ENCODE measurements at regions not wholly inside any gene's neighbourhood (a gene's known extent, or its start where the extent isn't known, plus 50 kb on each side); places are given as distances from the start of the nearest gene placed in this dataset.

DNA sequence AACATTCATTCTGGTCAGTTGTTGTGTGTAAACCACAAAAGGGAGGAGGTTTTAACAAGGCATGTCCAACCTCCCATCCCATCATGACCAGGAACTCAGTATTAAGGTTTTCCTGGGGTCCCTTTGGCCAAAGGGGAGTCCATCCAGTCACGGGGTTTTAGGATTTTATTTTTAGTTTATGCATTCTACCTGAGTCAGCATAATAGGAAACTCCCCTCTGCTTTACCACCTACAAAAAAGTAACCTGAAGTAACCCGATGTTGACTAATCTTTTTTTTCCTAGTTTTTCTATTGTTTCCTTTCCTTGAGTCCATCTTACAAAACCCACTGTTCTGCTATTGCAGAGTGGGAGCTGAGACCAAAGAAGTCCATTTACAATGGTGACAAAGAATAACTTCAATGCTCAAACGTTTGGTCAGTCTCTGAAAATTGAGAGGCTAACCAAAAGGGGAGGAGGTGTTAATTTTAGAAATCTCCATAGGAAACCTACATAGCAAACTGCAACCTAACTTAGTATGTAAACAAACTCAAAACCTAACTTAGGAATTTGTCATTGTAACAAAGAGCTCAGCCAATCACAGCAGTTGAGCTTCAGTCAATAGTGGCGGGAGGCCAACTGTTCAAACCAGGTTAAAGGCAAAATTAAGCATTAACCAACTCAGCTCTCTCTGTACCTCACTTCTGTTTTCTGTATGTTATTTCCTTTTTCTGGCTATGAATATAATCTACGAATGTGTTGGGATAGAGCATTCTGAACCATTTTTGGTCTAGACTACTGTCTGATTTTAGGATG, 1954.1 kb downstream of the PCDH9 start (continued):
- TF ChIP-seq, protein P1, sequence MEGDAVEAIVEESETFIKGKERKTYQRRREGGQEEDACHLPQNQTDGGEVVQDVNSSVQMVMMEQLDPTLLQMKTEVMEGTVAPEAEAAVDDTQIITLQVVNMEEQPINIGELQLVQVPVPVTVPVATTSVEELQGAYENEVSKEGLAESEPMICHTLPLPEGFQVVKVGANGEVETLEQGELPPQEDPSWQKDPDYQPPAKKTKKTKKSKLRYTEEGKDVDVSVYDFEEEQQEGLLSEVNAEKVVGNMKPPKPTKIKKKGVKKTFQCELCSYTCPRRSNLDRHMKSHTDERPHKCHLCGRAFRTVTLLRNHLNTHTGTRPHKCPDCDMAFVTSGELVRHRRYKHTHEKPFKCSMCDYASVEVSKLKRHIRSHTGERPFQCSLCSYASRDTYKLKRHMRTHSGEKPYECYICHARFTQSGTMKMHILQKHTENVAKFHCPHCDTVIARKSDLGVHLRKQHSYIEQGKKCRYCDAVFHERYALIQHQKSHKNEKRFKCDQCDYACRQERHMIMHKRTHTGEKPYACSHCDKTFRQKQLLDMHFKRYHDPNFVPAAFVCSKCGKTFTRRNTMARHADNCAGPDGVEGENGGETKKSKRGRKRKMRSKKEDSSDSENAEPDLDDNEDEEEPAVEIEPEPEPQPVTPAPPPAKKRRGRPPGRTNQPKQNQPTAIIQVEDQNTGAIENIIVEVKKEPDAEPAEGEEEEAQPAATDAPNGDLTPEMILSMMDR (IDR thresholded peaks at IDR 0.05; ENCODE audit: low read depth, low read length, missing input control), result no peak
- TF ChIP-seq JUND (IDR thresholded peaks at IDR 0.05), result no peak

DNA sequence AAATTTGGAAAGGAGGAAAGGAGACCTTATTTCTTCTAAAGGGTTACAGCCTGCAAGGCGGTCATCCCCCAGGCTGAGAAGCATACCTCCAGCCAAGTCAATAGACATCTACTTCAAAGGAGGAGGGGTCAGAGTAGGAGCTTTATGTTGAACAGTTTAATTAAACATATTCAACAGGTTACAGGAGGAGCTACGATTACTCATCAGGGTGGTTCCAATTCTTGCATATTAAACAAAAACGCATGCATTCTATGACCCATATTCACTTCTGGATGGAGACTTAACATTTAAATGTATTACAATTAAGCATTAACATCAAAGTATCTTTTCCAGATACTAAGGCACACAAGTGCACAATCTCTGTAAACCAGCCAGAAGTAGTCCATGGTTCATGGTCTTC, 1955.0 kb downstream of the PCDH9 start:
- WGBS, result 92% methylated on average over 3 of the region's 3 CpGs
- Histone ChIP-seq H3K27ac (ENCODE audit: low read depth in 1 of 2, low read length in 2 of 2) (no peak overlapping the region), H3K9ac (ENCODE audit: low read depth in 1 of 2, low read length in 2 of 2) (no peak overlapping the region), H3K4me1 (ENCODE audit: control insufficient read depth in 4 of 4, insufficient read depth in 4 of 4, low read length in 3 of 4) (peaks cover 0 to 6% (median 0%) of the 10 kb centered on the region in 4 donors), H3K27me3 (ENCODE audit: control insufficient read depth in 4 of 4, insufficient read depth in 4 of 4, low read length in 3 of 4) (no peaks in the 10 kb centered on the region), H3K9me3 (ENCODE audit: control insufficient read depth in 4 of 4, low read length in 3 of 4) (peaks cover 0 to 9% (median 4%) of the 10 kb centered on the region in 4 donors), H3K36me3 (ENCODE audit: control insufficient read depth in 4 of 4, insufficient read depth in 3 of 4, low read depth in 1 of 4, low read length in 3 of 4) (no peaks in the 10 kb centered on the region), H3K4me3 (ENCODE audit: low read depth in 1 of 3, low read length in 3 of 3) (no peak overlapping the region)
- TF ChIP-seq EGR1 (IDR thresholded peaks at IDR 0.05; ENCODE audit: low read depth in 2 of 2) (no peak), TAF1 (conservative IDR thresholded peaks at IDR 0.05) (no peak), JUND (IDR thresholded peaks at IDR 0.05) (no peak), NR2F2 (IDR thresholded peaks at IDR 0.05) (no peak), HNF4G (IDR thresholded peaks at IDR 0.05) (no peak), FOXA2 (IDR thresholded peaks at IDR 0.05) (no peak), GABPA (IDR thresholded peaks at IDR 0.05 in 1 of 2, conservative IDR thresholded peaks at IDR 0.05 in 1 of 2) (no peak), RXRA (IDR thresholded peaks at IDR 0.05) (no peak), HNF4A (conservative IDR thresholded peaks at IDR 0.05) (no peak), RAD21 (IDR thresholded peaks at IDR 0.05) (no peak), YY1 (IDR thresholded peaks at IDR 0.05) (no peak)
- TF ChIP-seq, protein P2, sequence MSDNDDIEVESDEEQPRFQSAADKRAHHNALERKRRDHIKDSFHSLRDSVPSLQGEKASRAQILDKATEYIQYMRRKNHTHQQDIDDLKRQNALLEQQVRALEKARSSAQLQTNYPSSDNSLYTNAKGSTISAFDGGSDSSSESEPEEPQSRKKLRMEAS (IDR thresholded peaks at IDR 0.05), result no peak
- TF ChIP-seq, protein P3, sequence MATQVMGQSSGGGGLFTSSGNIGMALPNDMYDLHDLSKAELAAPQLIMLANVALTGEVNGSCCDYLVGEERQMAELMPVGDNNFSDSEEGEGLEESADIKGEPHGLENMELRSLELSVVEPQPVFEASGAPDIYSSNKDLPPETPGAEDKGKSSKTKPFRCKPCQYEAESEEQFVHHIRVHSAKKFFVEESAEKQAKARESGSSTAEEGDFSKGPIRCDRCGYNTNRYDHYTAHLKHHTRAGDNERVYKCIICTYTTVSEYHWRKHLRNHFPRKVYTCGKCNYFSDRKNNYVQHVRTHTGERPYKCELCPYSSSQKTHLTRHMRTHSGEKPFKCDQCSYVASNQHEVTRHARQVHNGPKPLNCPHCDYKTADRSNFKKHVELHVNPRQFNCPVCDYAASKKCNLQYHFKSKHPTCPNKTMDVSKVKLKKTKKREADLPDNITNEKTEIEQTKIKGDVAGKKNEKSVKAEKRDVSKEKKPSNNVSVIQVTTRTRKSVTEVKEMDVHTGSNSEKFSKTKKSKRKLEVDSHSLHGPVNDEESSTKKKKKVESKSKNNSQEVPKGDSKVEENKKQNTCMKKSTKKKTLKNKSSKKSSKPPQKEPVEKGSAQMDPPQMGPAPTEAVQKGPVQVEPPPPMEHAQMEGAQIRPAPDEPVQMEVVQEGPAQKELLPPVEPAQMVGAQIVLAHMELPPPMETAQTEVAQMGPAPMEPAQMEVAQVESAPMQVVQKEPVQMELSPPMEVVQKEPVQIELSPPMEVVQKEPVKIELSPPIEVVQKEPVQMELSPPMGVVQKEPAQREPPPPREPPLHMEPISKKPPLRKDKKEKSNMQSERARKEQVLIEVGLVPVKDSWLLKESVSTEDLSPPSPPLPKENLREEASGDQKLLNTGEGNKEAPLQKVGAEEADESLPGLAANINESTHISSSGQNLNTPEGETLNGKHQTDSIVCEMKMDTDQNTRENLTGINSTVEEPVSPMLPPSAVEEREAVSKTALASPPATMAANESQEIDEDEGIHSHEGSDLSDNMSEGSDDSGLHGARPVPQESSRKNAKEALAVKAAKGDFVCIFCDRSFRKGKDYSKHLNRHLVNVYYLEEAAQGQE (IDR thresholded peaks at IDR 0.05), result no peak
- TF ChIP-seq, protein P4, sequence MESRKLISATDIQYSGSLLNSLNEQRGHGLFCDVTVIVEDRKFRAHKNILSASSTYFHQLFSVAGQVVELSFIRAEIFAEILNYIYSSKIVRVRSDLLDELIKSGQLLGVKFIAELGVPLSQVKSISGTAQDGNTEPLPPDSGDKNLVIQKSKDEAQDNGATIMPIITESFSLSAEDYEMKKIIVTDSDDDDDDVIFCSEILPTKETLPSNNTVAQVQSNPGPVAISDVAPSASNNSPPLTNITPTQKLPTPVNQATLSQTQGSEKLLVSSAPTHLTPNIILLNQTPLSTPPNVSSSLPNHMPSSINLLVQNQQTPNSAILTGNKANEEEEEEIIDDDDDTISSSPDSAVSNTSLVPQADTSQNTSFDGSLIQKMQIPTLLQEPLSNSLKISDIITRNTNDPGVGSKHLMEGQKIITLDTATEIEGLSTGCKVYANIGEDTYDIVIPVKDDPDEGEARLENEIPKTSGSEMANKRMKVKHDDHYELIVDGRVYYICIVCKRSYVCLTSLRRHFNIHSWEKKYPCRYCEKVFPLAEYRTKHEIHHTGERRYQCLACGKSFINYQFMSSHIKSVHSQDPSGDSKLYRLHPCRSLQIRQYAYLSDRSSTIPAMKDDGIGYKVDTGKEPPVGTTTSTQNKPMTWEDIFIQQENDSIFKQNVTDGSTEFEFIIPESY (IDR thresholded peaks at IDR 0.05), result no peak
- no peak for DNase-seq (ENCODE audit: low spot score)

Measured in liver (tissue), 8 donors.